PC-9 (cell line): ENCODE measurements at regions not wholly inside any gene's neighbourhood (a gene's known extent, or its start where the extent isn't known, plus 50 kb on each side); places are given as distances from the start of the nearest gene placed in this dataset.

ENCODE experiments used
- BruUV-seq: library from RNA; stranded (reverse); fragments of 400-500 nt; replicated peaks from 2 replicates; lab custom pipeline; 2021; lab: Mats Ljungman, UMichigan
- CTCF ChIA-PET: fragments of 300-600 bp; sonication (Branson Sonifier 250); formaldehyde crosslinking; loops from one replicate; lab custom pipeline; 2022; ENCODE audit warnings: antibody characterized with exemption; lab: Charles Lee
- POLR2A ChIA-PET: fragments of 300-600 bp; sonication (Branson Sonifier 250); formaldehyde crosslinking; loops from one replicate; lab custom pipeline; 2022; ENCODE audit warnings: antibody characterized with exemption; ENCODE audit not compliant: unreplicated experiment; lab: Charles Lee
- DNase-seq, 2 experiments: peaks; one replicate each; pipeline versions ENCODE4 v3.0.0 to v3.0.0-alpha.2; 2015 to 2022; ENCODE audit warnings: mixed read lengths in 1 of 2
- H2AFZ ChIP-seq: fragments of 200-600 bp; sonication (generic); 2 replicates; pipeline ENCODE4 v1.8.1; 2017; ENCODE audit warnings: antibody characterized with exemption
- H3F3A ChIP-seq: fragments of 200-600 bp; sonication (generic); 2 replicates; pipeline ENCODE4 v1.8.1; 2017; ENCODE audit warnings: antibody characterized with exemption, mild to moderate bottlenecking, low read depth; ENCODE audit not compliant: insufficient read depth
- H3K27ac ChIP-seq: fragments of 200-600 bp; sonication (generic); 2 replicates; pipeline ENCODE4 v1.6.1; 2016; ENCODE audit warnings: mixed run types
- H3K27me3 ChIP-seq: fragments of 200-600 bp; sonication (generic); 2 replicates; pipeline ENCODE4 v1.6.1; 2016; ENCODE audit warnings: low read depth, mixed run types; ENCODE audit not compliant: insufficient read depth
- H3K36me3 ChIP-seq: fragments of 200-600 bp; sonication (generic); 2 replicates; pipeline ENCODE4 v1.6.1; 2016; ENCODE audit warnings: low read depth, mixed run types
- H3K4me1 ChIP-seq: fragments of 200-600 bp; sonication (generic); replicated peaks from 2 replicates; pipeline ENCODE4 v1.6.1; 2016; ENCODE audit warnings: mixed run types; ENCODE audit not compliant: insufficient read depth
- H3K4me2 ChIP-seq: fragments of 200-600 bp; sonication (generic); 2 replicates; pipeline ENCODE4 v1.6.1; 2017; ENCODE audit warnings: mixed run types
- H3K4me3 ChIP-seq: fragments of 200-600 bp; sonication (generic); 2 replicates; pipeline ENCODE4 v1.6.1; 2016; ENCODE audit warnings: mixed run types
- H3K79me2 ChIP-seq: fragments of 200-600 bp; sonication (generic); 2 replicates; pipeline ENCODE4 v1.6.1; 2017; ENCODE audit warnings: low read depth, mixed run types
- H3K9me2 ChIP-seq: fragments of 200-600 bp; sonication (generic); 2 replicates; pipeline ENCODE4 v1.8.1; 2017; ENCODE audit warnings: mild to moderate bottlenecking; ENCODE audit not compliant: insufficient read depth
- H3K9me3 ChIP-seq: fragments of 200-600 bp; sonication (generic); 2 replicates; pipeline ENCODE4 v1.8.1; 2016; ENCODE audit warnings: low read depth; ENCODE audit not compliant: insufficient read depth
- H4K20me1 ChIP-seq: fragments of 200-600 bp; sonication (generic); 2 replicates; pipeline ENCODE4 v1.8.1; 2017; ENCODE audit not compliant: insufficient read depth
- CTCF ChIP-seq: fragments of 200-600 bp; sonication (generic); conservative IDR thresholded peaks from 2 replicates; pipeline ENCODE4 v1.6.1; 2017; ENCODE audit warnings: mixed run types, antibody characterized with exemption, mild to moderate bottlenecking, moderate library complexity
- EZH2 ChIP-seq: fragments of 200-600 bp; sonication (generic); IDR thresholded peaks from 2 replicates; pipeline ENCODE4 v1.8.0; 2017; ENCODE audit warnings: antibody characterized with exemption, low read depth
- intact Hi-C: fragments of 100-400 bp; cut with micrococcal nuclease; formaldehyde crosslinking; loops from one replicate; pipeline ENCODE4 v1.10.0; 2022; ENCODE audit not compliant: unreplicated experiment

GRCh38 chr5:2217219-2217618, 334.5 kb upstream of the IRX4 start:
- ChIA-PET CTCF (no interaction called here), POLR2A (no interaction called here)
- Histone ChIP-seq H3F3A (no peaks in the 10 kb centered on the region), H3K79me2 (no peaks in the 10 kb centered on the region), H3K4me2 (no peak overlapping the region), H3K36me3 (no peaks in the 10 kb centered on the region), H3K27ac (no peak overlapping the region), H4K20me1 (no peaks in the 10 kb centered on the region), H3K4me1 (no peaks in the 10 kb centered on the region), H2AFZ (no peak overlapping the region), H3K9me3 (no peaks in the 10 kb centered on the region), H3K9me2 (no peaks in the 10 kb centered on the region), H3K27me3 (peaks cover 70% of the 10 kb centered on the region), H3K4me3 (no peak overlapping the region)
- intact Hi-C loops: no loop called here
- DNase-seq: no peak
- BruUV-seq: no TSS peak
- no peak for TF ChIP-seq CTCF
- TF ChIP-seq EZH2: no peak

GRCh38 chr5:2214910-2215590, 332.3 kb upstream of the IRX4 start:
- Histone ChIP-seq H3K79me2 (no peaks in the 10 kb centered on the region), H3K27me3 (peaks cover 71% of the 10 kb centered on the region), H3K4me2 (no peak overlapping the region), H4K20me1 (no peaks in the 10 kb centered on the region), H3K9me2 (no peaks in the 10 kb centered on the region), H3K4me3 (no peak overlapping the region), H3K9me3 (no peaks in the 10 kb centered on the region), H3K36me3 (no peaks in the 10 kb centered on the region), H3F3A (no peaks in the 10 kb centered on the region), H3K27ac (no peak overlapping the region), H3K4me1 (no peaks in the 10 kb centered on the region), H2AFZ (no peak overlapping the region)
- BruUV-seq: no TSS peak
- DNase-seq: no peak
- TF ChIP-seq EZH2 (no peak), CTCF (no peak)
- POLR2A ChIA-PET: no interaction called here
- CTCF ChIA-PET: no interaction called here
- intact Hi-C loops: no loop called here

GRCh38 chr5:2213121-2213730, 330.5 kb upstream of the IRX4 start:
- no peaks in the 10 kb centered on the region for H3K9me2 ChIP-seq
- no peaks in the 10 kb centered on the region for H3K4me1 ChIP-seq
- no peaks in the 10 kb centered on the region for H3K9me3 ChIP-seq
- CTCF ChIA-PET: no interaction called here
- intact Hi-C loops: no loop called here
- TF ChIP-seq EZH2: no peak
- TF ChIP-seq CTCF: no peak
- peaks cover 83% of the 10 kb centered on the region for H3K27me3 ChIP-seq
- no peaks in the 10 kb centered on the region for H3K36me3 ChIP-seq
- H2AFZ ChIP-seq: no peak overlapping the region
- H4K20me1 ChIP-seq: no peaks in the 10 kb centered on the region
- no peaks in the 10 kb centered on the region for H3F3A ChIP-seq
- no peak for DNase-seq
- BruUV-seq: no TSS peak
- H3K79me2 ChIP-seq: no peaks in the 10 kb centered on the region
- POLR2A ChIA-PET: no interaction called here
- no peak overlapping the region for H3K4me2 ChIP-seq
- no peak overlapping the region for H3K4me3 ChIP-seq
- no peak overlapping the region for H3K27ac ChIP-seq
